ENCODE measurements at regions not wholly inside any gene's neighbourhood (a gene's known extent, or its start where the extent isn't known, plus 50 kb on each side); places are given as distances from the start of the nearest gene placed in this dataset.

- no peak for TF ChIP-seq CTCF (conservative IDR thresholded peaks at IDR 0.05 in 1 of 2, IDR thresholded peaks at IDR 0.05 in 1 of 2; ENCODE audit: low read depth in 1 of 2, low read length in 2 of 2)
- TF ChIP-seq EZH2 (IDR thresholded peaks at IDR 0.05; ENCODE audit: low read length, missing control alignments), result no peak
Observed at GRCh38 chr4:174397366-174398155, 113.8 kb downstream of the CEP44 start.

Data from fibroblast of lung (primary cell).